GM12878 (cell line): ENCODE measurements at regions not wholly inside any gene's neighbourhood (a gene's known extent, or its start where the extent isn't known, plus 50 kb on each side); places are given as distances from the start of the nearest gene placed in this dataset.

Experiments
- ATAC-seq: fragments of 200-7000 bp; cut with Tn5 transposase; 3 replicates; pipeline ENCODE4 v1.9.1; 2020; ENCODE audit warnings: mild to moderate bottlenecking, moderate library complexity
- BruUV-seq: library from RNA; stranded (reverse); fragments of 400-500 nt; replicated peaks from 2 replicates; lab custom pipeline; 2021; lab: Mats Ljungman, UMichigan
- CTCF ChIA-PET: fragments of 300-600 bp; sonication (Branson Sonifier 250); formaldehyde crosslinking; extraction: SDS; loops from one replicate; lab custom pipeline; 2021; ENCODE audit warnings: inconsistent platforms; lab: Yijun Ruan, JAX
- POLR2A ChIA-PET: fragments of 350-600 bp; formaldehyde crosslinking; extraction: SDS; loops from one replicate; lab custom pipeline; 2021; ENCODE audit warnings: inconsistent platforms; lab: Charles Lee
- RAD21 ChIA-PET: fragments of 300-600 bp; sonication (Branson Sonifier 250); formaldehyde crosslinking; loops from one replicate; lab custom pipeline; 2023; ENCODE audit warnings: antibody characterized with exemption; ENCODE audit not compliant: unreplicated experiment; lab: Charles Lee
- SMC1A ChIA-PET: fragments of 300-600 bp; sonication (Branson Sonifier 250); formaldehyde crosslinking; loops from one replicate; lab custom pipeline; 2023; ENCODE audit not compliant: unreplicated experiment, uncharacterized antibody; lab: Charles Lee
- DNase-seq: peaks from one replicate; pipeline ENCODE4 v3.0.0-alpha.2; 2011; ENCODE audit warnings: low read depth, low spot score
- FAIRE-seq: peaks from 3 replicates; lab custom pipeline; 2011; peaks lifted over from hg19 to GRCh38; lab: Jason Lieb, UNC
- H2AFZ ChIP-seq: 2 replicates; pipeline ENCODE4 v1.6.0; 2011; ENCODE audit warnings: low read depth, low read length, control low read depth; ENCODE audit not compliant: control insufficient read depth
- H3K27ac ChIP-seq: 2 replicates; pipeline ENCODE4 v1.5.1; 2011; ENCODE audit warnings: control low read depth; ENCODE audit not compliant: control insufficient read depth, insufficient read depth
- H3K27me3 ChIP-seq, 2 experiments: replicated peaks in 1 of 2; 2 replicates each; pipeline versions ENCODE4 v1.6.0 to v1.6.1; 2011; ENCODE audit warnings: low read length in 1 of 2; ENCODE audit not compliant: control insufficient read depth in 2 of 2, insufficient read depth in 2 of 2
- H3K36me3 ChIP-seq, 2 experiments: 2 replicates each; pipeline ENCODE4 v1.5.1; 2011; ENCODE audit warnings: low read length in 1 of 2; ENCODE audit not compliant: control insufficient read depth in 2 of 2, insufficient read depth in 2 of 2
- H3K4me1 ChIP-seq: 2 replicates; pipeline ENCODE4 v1.6.1; 2011; ENCODE audit warnings: mild to moderate bottlenecking, low read length, moderate library complexity, mixed read lengths; ENCODE audit not compliant: control insufficient read depth, insufficient read depth
- H3K4me2 ChIP-seq: 2 replicates; pipeline ENCODE4 v1.6.0; 2011; ENCODE audit warnings: control low read depth; ENCODE audit not compliant: control insufficient read depth, insufficient read depth
- H3K4me3 ChIP-seq: fragments of 200-600 bp; sonication (generic); 2 replicates; pipeline ENCODE4 v1.5.1; 2016
- H3K79me2 ChIP-seq: 2 replicates; pipeline ENCODE4 v1.6.0; 2011; ENCODE audit warnings: low read length; ENCODE audit not compliant: control insufficient read depth, insufficient read depth
- H3K9ac ChIP-seq: 2 replicates; pipeline ENCODE4 v1.8.0; 2011; ENCODE audit warnings: low read length, control low read depth, mixed read lengths; ENCODE audit not compliant: control insufficient read depth, insufficient read depth
- H3K9me3 ChIP-seq: replicated peaks from 3 replicates; pipeline ENCODE4 v1.5.1; 2011; ENCODE audit warnings: mild to moderate bottlenecking, low read length; ENCODE audit not compliant: control insufficient read depth, insufficient read depth
- H4K20me1 ChIP-seq: 2 replicates; pipeline ENCODE4 v1.6.0; 2011; ENCODE audit not compliant: control insufficient read depth, insufficient read depth
- E2F4 ChIP-seq: IDR thresholded peaks from 2 replicates; pipeline ENCODE4 v1.6.1; 2012; ENCODE audit warnings: low read depth, low read length, improper control_type of control experiment
- SKIL ChIP-seq: fragments of 450-650 bp; IDR thresholded peaks from 2 replicates; pipeline ENCODE4 v1.6.1; 2017; ENCODE audit warnings: mild to moderate bottlenecking, low read depth, inconsistent platforms; ENCODE audit not compliant: poor library complexity, severe bottlenecking
- WGBS: methylation state at CpG from one replicate; pipeline ENCODE4 v1.1.6; 2016; ENCODE audit warnings: low lambda C conversion rate; ENCODE audit not compliant: insufficient replicate concordance, insufficient coverage; ENCODE audit errors: missing lambda C conversion rate; 5-methylcytosine and 5-hydroxymethylcytosine counted together
- in situ Hi-C: fragments of 300-500 bp; cut with MboI; formaldehyde crosslinking; loops from 9 replicates; pipeline ENCODE4 v1.14.3; 2018; ENCODE audit warnings: mixed read lengths
- intact Hi-C: fragments of 100-400 bp; cut with micrococcal nuclease; formaldehyde crosslinking; loops from one replicate; pipeline ENCODE4 v1.14.2; 2022; ENCODE audit not compliant: unreplicated experiment

- BruUV-seq = no TSS peak
- no peak overlapping the region for H2AFZ ChIP-seq
Measured at GRCh38 chr4:147381749-147382148, 99.1 kb upstream of the EDNRA start.

More at GRCh38 chr4:147381749-147382148, 99.1 kb upstream of the EDNRA start:
- in situ Hi-C loops (no loop called here), intact Hi-C loops (no loop called here)
- ATAC-seq (no peak), DNase-seq (no peak), FAIRE-seq (no peak)
- ChIA-PET CTCF (no interaction called here), POLR2A (no interaction called here), SMC1A (interaction anchor here (3.1 kb wide), 1 partner anchor 8 kb away, joined by 11 read pairs; no protein-coding TSS in a partner anchor), RAD21 (no interaction called here)
- TF ChIP-seq SKIL (no peak), E2F4 (no peak)
- Histone ChIP-seq H3K27me3 (no peaks in the 10 kb centered on the region; a peak in 1 of 4 replicates), H3K4me3 (no peak overlapping the region), H3K79me2 (no peaks in the 10 kb centered on the region), H3K27ac (no peak overlapping the region), H3K9ac (no peak overlapping the region), H3K4me2 (no peak overlapping the region), H3K36me3 (no peaks in the 10 kb centered on the region), H3K9me3 (no peaks in the 10 kb centered on the region), H3K4me1 (no peaks in the 10 kb centered on the region), H4K20me1 (no peaks in the 10 kb centered on the region)
- WGBS = 11% methylated on average over 1 of the region's 1 CpG
